Urinary bladder (tissue), 3 donors: ENCODE measurements at regions not wholly inside any gene's neighbourhood (a gene's known extent, or its start where the extent isn't known, plus 50 kb on each side); places are given as distances from the start of the nearest gene placed in this dataset.

ENCODE experiments used
- DNase-seq: peaks from one replicate; pipeline ENCODE4 v3.0.0-alpha.2; 2015; ENCODE audit errors: extremely low spot score
- H3K27ac ChIP-seq: one replicate; pipeline ENCODE4 v1.5.1; 2013; ENCODE audit warnings: low read depth, mild to moderate bottlenecking, moderate library complexity
- H3K36me3 ChIP-seq: one replicate; pipeline ENCODE4 v1.6.1; 2013; ENCODE audit warnings: mild to moderate bottlenecking, moderate library complexity; ENCODE audit not compliant: insufficient read depth
- H3K4me1 ChIP-seq: one replicate; pipeline ENCODE4 v1.6.1; 2013; ENCODE audit warnings: mild to moderate bottlenecking, moderate library complexity; ENCODE audit not compliant: insufficient read depth
- H3K4me3 ChIP-seq: one replicate; pipeline ENCODE4 v1.5.1; 2013; ENCODE audit warnings: low read depth, low read length
- WGBS: extraction: QIAGEN DNeasy Blood & Tissue Kit; methylation state at CpG from one replicate; pipeline ENCODE4 v1.1.7; 2013; 5-methylcytosine and 5-hydroxymethylcytosine counted together
- donor health status: healthy with polysubstance abuse.
- donor health status: healthy.

GRCh38 chr3:187447737-187448136 lies 79.6 kb downstream of the RTP4 start:
- Histone ChIP-seq H3K36me3 (no peaks in the 10 kb centered on the region), H3K4me1 (no peaks in the 10 kb centered on the region), H3K4me3 (no peak overlapping the region), H3K27ac (no peak overlapping the region)
- no peak for DNase-seq
- 80% methylated on average over 3 of the region's 3 CpGs for WGBS

GRCh38 chr3:187445356-187445755 lies 77.2 kb downstream of the RTP4 start:
- no peak overlapping the region for H3K27ac ChIP-seq
- H3K36me3 ChIP-seq = no peaks in the 10 kb centered on the region
- no peaks in the 10 kb centered on the region for H3K4me1 ChIP-seq
- H3K4me3 ChIP-seq = no peak overlapping the region
- WGBS = 81% methylated on average over 2 of the region's 2 CpGs
- no peak for DNase-seq

GRCh38 chr3:187434524-187434923 lies 66.3 kb downstream of the RTP4 start:
- no peak overlapping the region for H3K4me3 ChIP-seq
- no peaks in the 10 kb centered on the region for H3K36me3 ChIP-seq
- H3K4me1 ChIP-seq = no peaks in the 10 kb centered on the region
- H3K27ac ChIP-seq = no peak overlapping the region
- no peak for DNase-seq
- 36% methylated on average over 2 of the region's 2 CpGs for WGBS

GRCh38 chr3:187430576-187430975 lies 62.4 kb downstream of the RTP4 start:
- Histone ChIP-seq H3K4me3 (no peak overlapping the region), H3K36me3 (no peaks in the 10 kb centered on the region), H3K27ac (no peak overlapping the region), H3K4me1 (no peaks in the 10 kb centered on the region)
- no peak for DNase-seq
- WGBS = 43% methylated on average over 5 of the region's 5 CpGs
